Activated T-helper 1 cell treated with Interleukin-2 at 50 U/mL for 16 hours (primary cell): ENCODE measurements at regions not wholly inside any gene's neighbourhood (a gene's known extent, or its start where the extent isn't known, plus 50 kb on each side); places are given as distances from the start of the nearest gene placed in this dataset.
"Not testable (repeated sequence)": the region's sequence is repeated elsewhere in the genome, so short reads cannot be mapped to it uniquely, and the experiment has no call there.

Experiments
- DNase-seq: peaks from one replicate; pipeline ENCODE4 v3.0.0-alpha.2; 2020; ENCODE audit warnings: low read depth

DNA sequence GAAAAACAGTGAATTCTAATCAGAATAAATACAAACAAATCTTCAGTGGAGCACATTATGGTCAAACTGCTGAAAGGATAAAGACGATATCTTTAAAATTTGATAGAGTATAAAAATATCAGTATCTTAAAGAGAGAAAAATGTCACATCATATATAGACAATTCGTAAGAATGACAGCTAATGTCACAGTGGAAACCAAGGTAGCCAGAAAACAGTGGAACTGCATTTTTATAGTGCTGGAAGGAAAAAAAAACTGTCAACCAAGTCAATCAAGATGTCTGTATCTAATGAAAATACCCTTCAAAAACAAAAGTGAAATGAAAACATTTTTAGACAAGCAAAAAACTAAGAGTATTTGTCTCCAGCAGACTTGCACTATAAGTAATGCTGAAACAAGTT, 73.4 kb upstream of the HMGXB4 start:
- no peak for DNase-seq

DNA sequence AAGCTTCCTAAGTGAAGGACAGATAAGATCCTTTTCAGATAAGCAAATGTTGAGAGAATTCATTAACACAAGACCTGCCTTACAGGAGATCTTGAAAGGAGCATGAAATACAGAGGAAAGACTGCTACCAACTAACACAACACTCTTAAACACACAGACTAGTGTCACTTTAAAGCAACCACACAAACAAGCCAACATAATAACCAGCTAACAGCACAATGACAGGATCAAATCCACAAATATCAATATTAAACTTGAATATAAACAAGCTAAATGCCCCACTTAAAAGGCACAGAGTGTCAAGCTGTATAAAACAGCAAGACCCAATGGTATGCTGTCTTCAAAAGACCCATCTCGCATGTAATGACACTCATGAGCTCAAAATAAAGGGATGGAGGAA, 70.8 kb upstream of the HMGXB4 start:
- no peak for DNase-seq

- DNase-seq = not testable (repeated sequence)
Measured at GRCh38 chr22:35188930-35189329, 68.4 kb upstream of the HMGXB4 start.

- DNase-seq = no peak
Measured at GRCh38 chr22:35189559-35189958, 67.7 kb upstream of the HMGXB4 start.

DNA sequence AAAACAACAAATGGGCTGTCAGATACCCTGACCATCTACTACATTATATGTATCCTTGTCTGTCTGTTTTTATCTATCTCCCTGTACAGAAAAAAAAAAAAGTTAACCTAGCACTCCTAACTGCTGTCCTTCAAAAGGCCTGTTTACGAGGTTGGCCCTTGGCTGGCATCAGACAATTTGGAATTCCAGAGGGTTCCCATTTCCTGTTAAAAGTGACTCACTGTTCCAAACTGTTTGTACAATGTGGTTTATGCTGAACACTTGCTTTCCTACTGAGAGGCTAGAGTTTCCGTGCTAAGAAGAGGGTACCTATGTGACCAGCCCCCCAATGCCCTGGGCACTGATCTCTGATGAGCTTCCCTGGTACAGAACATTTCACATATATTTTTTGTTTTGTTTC, 65.9 kb upstream of the HMGXB4 start:
- no peak for DNase-seq

DNA sequence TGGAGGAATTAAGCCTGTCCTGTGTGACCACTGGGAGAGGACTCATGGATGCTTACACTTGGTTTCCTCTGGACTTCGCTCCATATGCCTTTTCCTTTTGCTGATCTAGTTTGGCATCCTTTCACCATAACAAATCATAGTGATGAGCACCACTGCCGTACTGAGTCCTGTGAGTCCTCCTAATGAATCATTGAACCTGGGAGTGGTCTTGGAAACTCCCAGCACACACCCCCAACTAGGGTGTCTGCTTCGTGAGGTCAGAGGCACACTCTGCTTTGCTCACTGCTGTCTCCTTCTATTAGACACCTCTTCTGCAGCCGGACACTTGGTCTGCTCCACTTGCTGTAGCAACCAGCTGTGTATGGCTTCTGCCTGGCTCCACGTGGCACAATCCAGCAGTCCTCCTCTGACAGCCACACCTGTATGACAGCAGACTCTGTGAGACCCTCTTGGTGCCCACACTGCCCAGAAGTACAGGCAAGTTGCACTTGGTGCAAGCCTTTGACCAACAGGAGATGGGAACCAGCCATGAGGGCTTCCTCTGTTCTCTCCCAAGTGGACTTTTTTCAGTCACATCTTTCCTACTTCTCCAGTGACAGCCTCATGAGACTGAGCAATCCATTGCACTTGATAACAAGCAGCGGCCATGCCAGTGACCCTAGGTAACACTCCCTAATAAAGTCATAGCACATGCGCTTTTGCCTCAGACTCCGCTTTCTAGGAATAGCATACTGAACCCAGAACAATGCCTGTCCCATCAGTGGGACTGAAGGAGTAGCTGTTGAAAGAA, 65.0 kb upstream of the HMGXB4 start:
- no peak for DNase-seq

- no peak for DNase-seq
Measured at GRCh38 chr22:35195226-35195625, 62.1 kb upstream of the HMGXB4 start.

DNA sequence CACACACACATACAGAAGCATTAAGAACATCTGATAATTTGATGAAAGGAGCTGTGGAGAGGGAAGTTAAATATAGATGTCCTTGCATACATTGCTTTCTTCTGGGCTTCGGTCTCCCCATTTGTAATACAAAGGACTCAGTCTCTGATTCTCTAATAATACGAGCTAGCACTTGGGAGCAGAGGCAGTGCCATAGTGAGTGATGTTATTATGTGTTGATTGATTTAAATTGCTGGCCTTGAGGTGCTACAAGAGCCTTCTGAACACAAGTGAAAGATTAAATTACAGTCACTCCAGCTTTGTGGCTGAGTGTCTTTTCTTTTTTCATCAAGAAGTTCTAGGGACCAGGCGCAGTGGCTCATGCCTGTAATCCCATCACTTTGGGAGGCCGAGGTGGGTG, 61.5 kb upstream of the HMGXB4 start:
- no peak for DNase-seq

GRCh38 chr22:35197071-35197470, 60.2 kb upstream of the HMGXB4 start:
- DNase-seq = no peak

- no peak for DNase-seq
Measured at GRCh38 chr22:35197886-35198285, 59.4 kb upstream of the HMGXB4 start.

DNA sequence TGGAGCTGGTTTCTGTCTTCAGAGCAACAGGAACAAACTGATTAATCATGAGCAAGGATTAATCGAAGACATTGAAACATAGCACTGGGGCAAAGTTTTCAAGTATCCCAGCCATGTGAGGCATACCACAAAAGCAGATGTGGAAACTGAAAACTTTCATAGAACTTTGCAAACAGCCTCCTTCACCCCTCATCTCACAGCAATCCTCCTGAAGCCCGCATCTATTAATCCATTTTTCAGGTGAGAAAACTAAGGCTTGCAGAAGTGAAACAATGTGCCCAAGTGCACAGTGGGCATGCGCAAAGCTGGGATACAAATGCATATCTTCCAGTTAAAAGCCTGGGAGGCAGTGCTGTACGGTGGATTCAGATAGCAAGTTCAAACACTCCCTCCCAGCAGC, 58.6 kb upstream of the HMGXB4 start:
- DNase-seq = no peak

- DNase-seq = no peak
Measured at GRCh38 chr22:35202376-35202775, 54.9 kb upstream of the HMGXB4 start.

DNA sequence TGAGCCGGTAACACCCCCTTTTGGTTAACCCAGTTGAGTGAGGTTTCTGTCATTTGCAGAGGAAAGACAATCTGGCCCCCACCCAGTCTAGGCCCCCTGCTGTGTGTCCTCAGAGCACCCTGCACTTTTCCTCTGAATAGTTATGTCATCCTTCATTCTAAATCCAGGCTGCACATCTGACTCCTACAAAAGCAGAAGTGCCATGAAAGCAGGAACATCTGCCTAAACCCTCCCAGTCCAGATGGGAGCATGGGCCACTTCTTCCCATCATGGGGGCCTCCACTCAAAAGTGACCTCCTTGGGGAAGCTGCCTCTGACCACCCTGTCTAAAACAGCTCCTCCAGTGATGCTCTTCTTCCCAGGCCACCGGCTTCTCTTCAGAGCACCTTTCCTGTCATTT, 53.7 kb upstream of the HMGXB4 start:
- no peak for DNase-seq

DNA sequence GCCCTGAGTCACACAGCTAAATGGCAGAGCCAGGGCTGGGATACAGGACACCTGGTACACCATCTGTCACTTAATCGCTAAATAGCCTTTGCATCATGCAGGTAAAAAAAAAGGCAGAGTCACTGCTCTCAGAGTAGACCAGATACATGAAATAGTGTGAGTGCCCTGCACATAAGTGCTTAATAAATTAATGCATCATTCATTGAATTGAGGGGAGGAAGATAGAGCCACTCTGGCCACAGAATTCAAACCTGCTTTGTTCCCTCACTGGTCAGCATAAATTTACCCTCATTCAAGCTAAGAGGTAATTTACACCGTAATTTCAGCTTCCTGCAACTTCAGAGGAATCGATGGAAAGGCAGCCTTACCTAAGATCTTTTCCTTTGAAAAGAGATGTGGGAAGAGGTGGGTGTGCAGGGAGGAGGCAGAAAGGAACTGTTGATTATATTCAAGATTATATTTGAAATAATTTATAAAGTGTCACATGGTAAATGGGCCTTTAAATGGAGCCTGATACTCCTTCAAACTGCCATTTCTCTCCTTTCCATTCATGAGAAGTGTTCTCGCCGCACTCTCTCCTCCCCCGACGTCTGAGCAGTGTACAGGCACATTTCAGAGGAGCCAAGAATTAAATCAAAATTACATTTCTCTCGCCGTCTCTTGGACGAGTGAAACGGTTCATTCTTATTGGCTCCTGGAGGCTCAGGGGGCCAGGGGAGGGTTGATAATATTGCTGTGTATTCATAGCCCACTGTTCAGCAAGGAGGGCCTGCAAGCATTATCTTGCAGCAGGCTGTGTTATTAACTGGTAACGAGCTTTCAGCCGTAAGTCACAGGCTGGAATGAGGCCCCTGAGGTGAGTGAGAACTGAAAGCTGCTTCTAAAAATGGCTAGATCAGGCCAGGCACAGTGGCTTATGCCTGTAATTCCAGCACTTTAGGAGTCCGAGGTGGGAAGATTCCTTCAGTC, 52.2 kb upstream of the HMGXB4 start:
- no peak for DNase-seq

- DNase-seq = no peak
Measured at GRCh38 chr22:35205961-35206360, 51.3 kb upstream of the HMGXB4 start.

- DNase-seq = no peak
Measured at GRCh38 chr22:35206889-35207288, 50.4 kb upstream of the HMGXB4 start.
